ENCODE measurements at regions not wholly inside any gene's neighbourhood (a gene's known extent, or its start where the extent isn't known, plus 50 kb on each side); places are given as distances from the start of the nearest gene placed in this dataset.
A peak's percentile ranks its signal among the peaks of the same experiment; 100 is the strongest.

- no peaks in the 10 kb centered on the region for H3K4me1 ChIP-seq (ENCODE audit: insufficient read depth, low read length, poor library complexity, severe bottlenecking)
- H3K9me3 ChIP-seq (ENCODE audit: low read length), result no peaks in the 10 kb centered on the region
- no peaks in the 10 kb centered on the region for H3K79me2 ChIP-seq (ENCODE audit: insufficient read depth, low read depth, low read length)
- TF ChIP-seq EZH2phosphoT487 (IDR thresholded peaks at IDR 0.05; ENCODE audit: borderline replicate concordance, low read depth, low read length), result no peak
- TF ChIP-seq CTCF (conservative IDR thresholded peaks at IDR 0.05; ENCODE audit: low read length), result peak; percentile 45; the same call in 1 of the 2 replicates
- no peak overlapping the region for H3K4me2 ChIP-seq (ENCODE audit: low read length)
- no peak overlapping the region for H3K4me3 ChIP-seq (ENCODE audit: low read depth, low read length, poor library complexity, severe bottlenecking)
- POLR2A ChIA-PET, result interaction anchor here (1.5 kb wide), 1 partner anchor 10 kb away, joined by 4 read pairs; no protein-coding TSS in a partner anchor
- intact Hi-C loops (cut with micrococcal nuclease; ENCODE audit: unreplicated experiment), result no loop called here
- DNase-seq (ENCODE audit: low spot score), result no peak
- no peaks in the 10 kb centered on the region for H4K20me1 ChIP-seq (ENCODE audit: insufficient read depth, low read length)
- BruUV-seq (replicated peaks), result no TSS peak
- H3K27ac ChIP-seq (ENCODE audit: low read depth, low read length, poor library complexity, severe bottlenecking), result no peak overlapping the region
- no peaks in the 10 kb centered on the region for H3K36me3 ChIP-seq (ENCODE audit: insufficient read depth, low read length)
- H3K9me2 ChIP-seq (ENCODE audit: insufficient read depth, low read length), result no peaks in the 10 kb centered on the region
- CTCF ChIA-PET (ENCODE audit: unreplicated experiment), result no interaction called here
- H2AFZ ChIP-seq (ENCODE audit: low read length), result no peak overlapping the region
Observed at GRCh38 chr1:239952348-239953308, 139.1 kb upstream of the FMN2 start.

GRCh38 chr1:239954836-239955235 is 136.8 kb upstream of the FMN2 start:
- H2AFZ ChIP-seq (ENCODE audit: low read length), result no peak overlapping the region
- H3K36me3 ChIP-seq (ENCODE audit: insufficient read depth, low read length), result no peaks in the 10 kb centered on the region
- POLR2A ChIA-PET, result no interaction called here
- no peak overlapping the region for H3K27ac ChIP-seq (ENCODE audit: low read depth, low read length, poor library complexity, severe bottlenecking)
- intact Hi-C loops (cut with micrococcal nuclease; ENCODE audit: unreplicated experiment), result no loop called here
- H3K79me2 ChIP-seq (ENCODE audit: insufficient read depth, low read depth, low read length), result no peaks in the 10 kb centered on the region
- no peak overlapping the region for H3K4me3 ChIP-seq (ENCODE audit: low read depth, low read length, poor library complexity, severe bottlenecking)
- no peaks in the 10 kb centered on the region for H3K4me1 ChIP-seq (ENCODE audit: insufficient read depth, low read length, poor library complexity, severe bottlenecking)
- no peaks in the 10 kb centered on the region for H3K9me2 ChIP-seq (ENCODE audit: insufficient read depth, low read length)
- no peak for TF ChIP-seq CTCF (conservative IDR thresholded peaks at IDR 0.05; ENCODE audit: low read length)
- TF ChIP-seq EZH2phosphoT487 (IDR thresholded peaks at IDR 0.05; ENCODE audit: borderline replicate concordance, low read depth, low read length), result no peak
- CTCF ChIA-PET (ENCODE audit: unreplicated experiment), result no interaction called here
- no peak overlapping the region for H3K4me2 ChIP-seq (ENCODE audit: low read length)
- BruUV-seq (replicated peaks), result no TSS peak
- no peak for DNase-seq (ENCODE audit: low spot score)
- no peaks in the 10 kb centered on the region for H4K20me1 ChIP-seq (ENCODE audit: insufficient read depth, low read length)
- H3K9me3 ChIP-seq (ENCODE audit: low read length), result no peaks in the 10 kb centered on the region

- no peak overlapping the region for H3K4me3 ChIP-seq (ENCODE audit: low read depth, low read length, poor library complexity, severe bottlenecking)
- no peak for TF ChIP-seq EZH2phosphoT487 (IDR thresholded peaks at IDR 0.05; ENCODE audit: borderline replicate concordance, low read depth, low read length)
- TF ChIP-seq CTCF (conservative IDR thresholded peaks at IDR 0.05; ENCODE audit: low read length), result no peak
- no peak overlapping the region for H3K4me2 ChIP-seq (ENCODE audit: low read length)
- DNase-seq (ENCODE audit: low spot score), result no peak
- H3K36me3 ChIP-seq (ENCODE audit: insufficient read depth, low read length), result no peaks in the 10 kb centered on the region
- no peaks in the 10 kb centered on the region for H3K4me1 ChIP-seq (ENCODE audit: insufficient read depth, low read length, poor library complexity, severe bottlenecking)
- H2AFZ ChIP-seq (ENCODE audit: low read length), result no peak overlapping the region
- ChIA-PET POLR2A (no interaction called here), CTCF (ENCODE audit: unreplicated experiment) (no interaction called here)
- no peaks in the 10 kb centered on the region for H3K9me3 ChIP-seq (ENCODE audit: low read length)
- H3K27ac ChIP-seq (ENCODE audit: low read depth, low read length, poor library complexity, severe bottlenecking), result no peak overlapping the region
- H3K79me2 ChIP-seq (ENCODE audit: insufficient read depth, low read depth, low read length), result no peaks in the 10 kb centered on the region
- no peaks in the 10 kb centered on the region for H4K20me1 ChIP-seq (ENCODE audit: insufficient read depth, low read length)
- no TSS peak for BruUV-seq (replicated peaks)
- intact Hi-C loops (cut with micrococcal nuclease; ENCODE audit: unreplicated experiment), result no loop called here
- H3K9me2 ChIP-seq (ENCODE audit: insufficient read depth, low read length), result no peaks in the 10 kb centered on the region
Observed at GRCh38 chr1:239955431-239955830, 136.3 kb upstream of the FMN2 start.

Measured in OCI-LY7 (cell line).